ENCODE measurements at regions not wholly inside any gene's neighbourhood (a gene's known extent, or its start where the extent isn't known, plus 50 kb on each side); places are given as distances from the start of the nearest gene placed in this dataset.
"Not testable (repeated sequence)": the region's sequence is repeated elsewhere in the genome, so short reads cannot be mapped to it uniquely, and the experiment has no call there.

- DNase-seq: no peak
- intact Hi-C loops (cut with DNase I): no loop called here
These were observed 338.1 kb downstream of the DHRSX start for GRCh38 chrX:2162695-2163094.

DNA sequence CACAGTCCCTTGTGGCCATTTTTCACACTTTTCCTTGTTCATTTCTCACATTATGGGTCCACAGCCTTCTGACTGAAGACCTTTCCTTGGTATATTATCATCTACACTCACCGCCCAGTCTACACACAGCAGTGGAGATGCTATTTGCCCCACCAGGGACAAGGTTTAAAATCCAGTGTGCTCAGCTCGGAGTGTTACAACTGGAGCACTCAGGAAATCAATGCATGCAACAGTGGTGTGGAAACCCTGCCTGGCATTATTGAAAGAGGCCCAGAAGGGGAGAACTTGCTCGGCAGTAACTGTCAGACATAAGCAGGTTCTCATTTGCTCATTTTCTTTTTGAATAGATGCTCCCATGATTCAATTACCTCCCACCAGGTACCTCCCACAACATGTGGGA is 340.9 kb downstream of the DHRSX start:
- DNase-seq: no peak
- intact Hi-C loops (cut with DNase I): no loop called here

DNA sequence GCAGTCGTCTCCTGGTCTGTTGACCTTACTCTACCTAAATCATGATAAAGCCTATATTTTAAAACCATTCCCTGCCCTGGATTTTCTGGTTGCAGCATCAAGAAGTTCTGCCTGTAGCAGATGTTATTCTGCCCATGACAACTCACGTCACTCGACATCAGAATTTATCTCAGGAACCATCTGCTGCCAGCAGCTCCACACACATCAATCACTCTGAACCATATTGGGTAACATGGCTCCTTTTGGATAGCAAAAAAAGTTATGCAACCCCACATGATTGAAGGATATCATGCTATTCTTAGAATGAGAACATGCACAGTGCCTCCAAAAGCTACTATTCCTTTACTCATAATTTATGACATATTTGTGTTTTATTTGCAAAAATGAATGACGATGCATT is 341.4 kb downstream of the DHRSX start:
- no peak for DNase-seq
- intact Hi-C loops (cut with DNase I): no loop called here

DNA sequence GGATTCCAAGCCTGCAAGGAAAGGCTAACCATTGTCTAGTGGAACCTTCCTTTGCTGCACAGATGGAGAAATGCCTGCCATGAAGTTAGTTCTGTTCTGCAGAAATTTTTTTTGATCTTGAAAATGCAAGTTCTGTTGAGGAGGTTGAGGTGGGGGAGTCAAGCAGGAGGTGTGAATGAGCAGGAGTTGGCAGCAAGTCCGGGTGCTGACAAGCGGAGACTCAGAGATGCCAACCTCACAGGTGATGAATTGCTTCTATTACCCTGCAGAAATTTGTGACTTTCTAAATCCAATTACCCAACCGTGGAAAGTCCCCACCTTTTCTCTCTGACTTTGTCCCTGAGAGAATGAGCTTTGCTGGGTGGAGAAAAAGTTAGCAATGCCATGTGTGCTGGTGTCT is 350.1 kb downstream of the DHRSX start:
- DNase-seq: peak in 1 of 10 donors; percentile 22
- intact Hi-C loops (cut with DNase I): no loop called here

DNA sequence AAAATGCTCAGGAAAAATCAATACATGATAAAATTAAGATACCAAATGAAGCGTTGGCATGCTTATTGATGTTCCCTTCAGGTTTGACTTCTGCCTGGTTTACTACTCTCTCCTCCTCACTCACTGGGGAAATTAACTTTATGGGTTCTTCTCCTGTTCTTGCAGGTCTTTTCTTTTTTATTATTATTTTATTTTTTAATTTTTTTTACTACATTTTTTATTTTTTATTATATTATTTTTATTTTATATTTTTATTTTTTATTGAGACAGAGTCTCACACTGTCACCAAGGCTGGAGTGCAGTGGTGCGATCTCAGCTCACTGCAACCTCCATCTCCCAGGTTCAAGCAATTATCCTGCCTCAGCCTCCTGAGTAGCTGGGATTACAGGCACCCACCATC is 350.8 kb downstream of the DHRSX start:
- DNase-seq; intact Hi-C loops (cut with DNase I): not testable (repeated sequence)

- intact Hi-C loops (cut with DNase I): not testable (repeated sequence)
These were observed 351.7 kb downstream of the DHRSX start for GRCh38 chrX:2149055-2149454.

GRCh38 chrX:2147928-2148327 is 352.8 kb downstream of the DHRSX start:
- DNase-seq: no peak
- intact Hi-C loops (cut with DNase I): no loop called here

More at GRCh38 chrX:2149055-2149454, 351.7 kb downstream of the DHRSX start:
- DNase-seq: not testable (repeated sequence)

GRCh38 chrX:2145692-2146367 is 354.9 kb downstream of the DHRSX start:
- intact Hi-C loops (cut with DNase I): no loop called here
- DNase-seq: peak in 1 of 10 donors; percentile 5

DNA sequence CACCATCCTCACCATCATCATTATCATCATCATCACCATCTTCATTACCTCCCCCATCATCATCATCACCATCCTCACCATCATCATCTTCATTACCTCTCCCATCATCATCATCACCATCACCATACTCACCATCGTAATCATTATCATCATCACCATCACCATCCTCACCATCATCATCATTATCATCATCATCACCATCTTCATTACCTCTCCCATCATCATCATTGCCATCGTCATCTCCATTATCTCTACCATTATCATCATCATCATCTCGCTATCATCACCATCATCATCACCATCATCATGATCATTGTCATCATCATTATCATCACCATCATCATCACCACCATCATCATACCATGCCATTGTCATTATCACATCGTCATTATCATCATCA is 362.9 kb downstream of the DHRSX start:
- DNase-seq: no peak
- intact Hi-C loops (cut with DNase I): no loop called here

DNA sequence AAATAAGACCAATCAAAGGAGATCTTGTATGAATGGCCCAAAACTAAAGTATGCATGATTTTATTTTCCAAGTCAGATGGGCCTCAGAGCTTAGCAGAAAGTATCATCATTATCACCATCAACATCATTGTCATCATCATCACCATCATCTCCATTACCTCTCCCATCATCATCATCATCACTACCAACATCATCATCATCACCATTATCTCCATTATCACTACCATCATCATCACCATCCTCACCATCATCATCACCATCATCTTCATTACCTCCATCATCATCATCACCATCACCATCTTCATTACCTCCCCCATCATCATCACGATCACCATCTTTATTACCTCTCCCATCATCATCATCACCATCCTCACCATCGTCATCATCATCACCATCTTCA is 363.9 kb downstream of the DHRSX start:
- intact Hi-C loops (cut with DNase I): no loop called here
- DNase-seq: no peak

GRCh38 chrX:2135421-2135820 is 365.4 kb downstream of the DHRSX start:
- DNase-seq: no peak
- intact Hi-C loops (cut with DNase I): no loop called here

- DNase-seq: no peak
- intact Hi-C loops (cut with DNase I): no loop called here
These were observed 366.0 kb downstream of the DHRSX start for GRCh38 chrX:2134782-2135181.

Measured in posterior cingulate gyrus (tissue), 11 donors.